A549 (cell line): ENCODE measurements at regions not wholly inside any gene's neighbourhood (a gene's known extent, or its start where the extent isn't known, plus 50 kb on each side); places are given as distances from the start of the nearest gene placed in this dataset.
A peak's percentile ranks its signal among the peaks of the same experiment; 100 is the strongest.

ENCODE experiments used
- ATAC-seq, 2 experiments: fragments of 200-7000 bp in 1 of 2; fragments of >200 bp in 1 of 2; cut with Nextera tagmentation in 1 of 2; cut with Tn5 transposase in 1 of 2; 3 replicates each; pipeline versions ENCODE4 v1.8.0 to v1.9.1; 2018 to 2020; ENCODE audit warnings: mild to moderate bottlenecking in 1 of 2, moderate library complexity in 1 of 2
- CTCF ChIA-PET: fragments of 300-600 bp; sonication (Branson Sonifier 250); formaldehyde crosslinking; extraction: SDS; loops from one replicate; lab custom pipeline; 2021; ENCODE audit warnings: antibody characterized with exemption, inconsistent platforms; lab: Yijun Ruan, JAX
- POLR2A ChIA-PET: fragments of 350-600 bp; formaldehyde crosslinking; extraction: SDS; loops from one replicate; lab custom pipeline; 2021; ENCODE audit warnings: antibody characterized with exemption, inconsistent platforms; lab: Yijun Ruan, JAX
- DNase-seq, 2 experiments: peaks; one replicate each; pipeline versions ENCODE4 v3.0.0 to v3.0.0-alpha.2; 2011 to 2016; ENCODE audit warnings: low read depth in 1 of 2, low spot score in 1 of 2
- FAIRE-seq: peaks from 2 replicates; lab custom pipeline; 2011; peaks lifted over from hg19 to GRCh38; lab: Jason Lieb, UNC
- H3K27ac ChIP-seq, 2 experiments: fragments of >200 bp; sonication (Bioruptor Twin); formaldehyde crosslinking; 3 replicates each; pipeline ENCODE4 v1.5.1; 2016 to 2017
- H3K4me1 ChIP-seq: fragments of >200 bp; sonication (Bioruptor Twin); formaldehyde crosslinking; 3 replicates; pipeline ENCODE4 v1.6.1; 2016
- H3K4me2 ChIP-seq: fragments of >200 bp; sonication (Bioruptor Twin); formaldehyde crosslinking; 3 replicates; pipeline ENCODE4 v1.6.1; 2016
- H3K4me3 ChIP-seq: fragments of >200 bp; sonication (Bioruptor Twin); formaldehyde crosslinking; 3 replicates; pipeline ENCODE4 v1.5.1; 2016
- H3K9me3 ChIP-seq: fragments of >200 bp; sonication (Bioruptor Twin); formaldehyde crosslinking; 3 replicates; pipeline ENCODE4 v1.6.1; 2016
- CBX8 ChIP-seq: fragments of 200-600 bp; sonication (generic); IDR thresholded peaks from 2 replicates; pipeline ENCODE4 v1.6.1; 2016
- EHMT2 ChIP-seq: fragments of 200-600 bp; sonication (generic); IDR thresholded peaks from 2 replicates; pipeline ENCODE4 v1.6.1; 2016; ENCODE audit warnings: antibody characterized with exemption, low read depth, mild to moderate bottlenecking, moderate library complexity
- ESRRA ChIP-seq: fragments of 150-350 bp; IDR thresholded peaks from 2 replicates; pipeline ENCODE4 v1.6.1; 2014; ENCODE audit warnings: mild to moderate bottlenecking, low read length, borderline replicate concordance
- FOSL2 ChIP-seq, 2 experiments: fragments of 450-650 bp in 1 of 2; fragments of >200 bp in 1 of 2; sonication (Bioruptor Twin) in 1 of 2; formaldehyde crosslinking; IDR thresholded peaks; 2 replicates each; pipeline versions ENCODE4 v1.5.0 to v1.6.1; 2016 to 2020; ENCODE audit warnings: mild to moderate bottlenecking in 1 of 2, moderate library complexity in 1 of 2
- FOXS1 ChIP-seq: fragments of 250-450 bp; sonication (Bioruptor Pico); IDR thresholded peaks from 2 replicates; pipeline ENCODE4 v1.5.0; 2020; ENCODE audit warnings: mild to moderate bottlenecking, moderate library complexity
- GATA3 ChIP-seq: IDR thresholded peaks from 2 replicates; pipeline ENCODE4 v1.6.1; 2012; ENCODE audit warnings: borderline replicate concordance
- HDAC2 ChIP-seq: fragments of 200-600 bp; sonication (generic); IDR thresholded peaks from 2 replicates; pipeline ENCODE4 v1.6.1; 2016
- HEYL ChIP-seq: fragments of 250-450 bp; sonication (Bioruptor Pico); IDR thresholded peaks from 2 replicates; pipeline ENCODE4 v1.8.0; 2021; ENCODE audit warnings: mild to moderate bottlenecking, moderate library complexity
- HMGXB4 ChIP-seq: fragments of 250-450 bp; sonication (Bioruptor Pico); IDR thresholded peaks from 2 replicates; pipeline ENCODE4 v1.5.0; 2021; ENCODE audit warnings: mild to moderate bottlenecking, moderate library complexity, borderline replicate concordance
- JUNB ChIP-seq: fragments of >200 bp; sonication (Bioruptor Twin); formaldehyde crosslinking; IDR thresholded peaks from 2 replicates; pipeline ENCODE4 v1.6.1; 2016
- KDM1A ChIP-seq: fragments of 200-600 bp; sonication (generic); IDR thresholded peaks from 2 replicates; pipeline ENCODE4 v1.6.1; 2016; ENCODE audit warnings: low read depth, mild to moderate bottlenecking
- KDM5A ChIP-seq: fragments of 200-600 bp; sonication (generic); IDR thresholded peaks from 2 replicates; pipeline ENCODE4 v1.6.1; 2016; ENCODE audit warnings: antibody characterized with exemption, mild to moderate bottlenecking
- MAFK ChIP-seq: fragments of 450-650 bp; IDR thresholded peaks from 2 replicates; pipeline ENCODE4 v1.6.1; 2014; ENCODE audit not compliant: partially characterized antibody
- MAX ChIP-seq: IDR thresholded peaks from 2 replicates; pipeline ENCODE4 v1.6.1; 2012
- MYC ChIP-seq: IDR thresholded peaks from 2 replicates; pipeline ENCODE4 v1.6.1; 2012; ENCODE audit warnings: mild to moderate bottlenecking, inconsistent platforms, low read length, improper control_type of control experiment, borderline replicate concordance
- NPAS2 ChIP-seq: fragments of 250-450 bp; sonication (Bioruptor Pico); IDR thresholded peaks from 2 replicates; pipeline ENCODE4 v1.8.0; 2022; ENCODE audit warnings: mild to moderate bottlenecking, moderate library complexity, borderline replicate concordance
- PBX3 ChIP-seq: IDR thresholded peaks from 2 replicates; pipeline ENCODE4 v1.6.1; 2012
- PHF8 ChIP-seq: fragments of 200-600 bp; sonication (generic); IDR thresholded peaks from 2 replicates; pipeline ENCODE4 v1.6.1; 2016; ENCODE audit warnings: low read depth, mild to moderate bottlenecking, antibody characterized with exemption, moderate library complexity, borderline replicate concordance
- POLR2AphosphoS2 ChIP-seq: conservative IDR thresholded peaks from 2 replicates; pipeline ENCODE4 v1.6.1; 2012; ENCODE audit warnings: low read length, improper control_type of control experiment, inconsistent platforms
- RCOR1 ChIP-seq: fragments of 150-350 bp; IDR thresholded peaks from 2 replicates; pipeline ENCODE4 v1.6.1; 2014; ENCODE audit warnings: antibody characterized with exemption, low read length, low read depth
- TP53 ChIP-seq: fragments of 250-450 bp; sonication (Bioruptor Pico); IDR thresholded peaks from 2 replicates; pipeline ENCODE4 v1.5.0; 2021; ENCODE audit warnings: mild to moderate bottlenecking, moderate library complexity
- ZNF302 ChIP-seq: fragments of 250-450 bp; sonication (Bioruptor Pico); IDR thresholded peaks from 2 replicates; pipeline ENCODE4 v1.9.0; 2021; ENCODE audit warnings: inconsistent platforms, mild to moderate bottlenecking, moderate library complexity
- WGBS: methylation state at CpG from one replicate; pipeline ENCODE4 v1.1.6; 2017; ENCODE audit errors: missing lambda C conversion rate; 5-methylcytosine and 5-hydroxymethylcytosine counted together

- H3K4me2 ChIP-seq, result no peak overlapping the region
- no peak overlapping the region for H3K27ac ChIP-seq
- DNase-seq (no peak), FAIRE-seq (no peak), ATAC-seq (no peak)
- CTCF ChIA-PET, result no interaction called here
- POLR2A ChIA-PET, result no interaction called here
- H3K4me1 ChIP-seq, result peaks cover 5% of the 10 kb centered on the region; the same call in 1 of the 3 replicates
- H3K9me3 ChIP-seq, result no peaks in the 10 kb centered on the region
- no peak overlapping the region for H3K4me3 ChIP-seq
- no peak for TF ChIP-seq HEYL
- WGBS, result 86% methylated on average over 1 of the region's 1 CpG
Measured at GRCh38 chr7:115349635-115350034, 427.7 kb downstream of the MDFIC start.

- FAIRE-seq (no peak), DNase-seq (no peak), ATAC-seq (no peak)
- Histone ChIP-seq H3K9me3 (no peaks in the 10 kb centered on the region), H3K27ac (no peak overlapping the region), H3K4me1 (no peaks in the 10 kb centered on the region), H3K4me3 (no peak overlapping the region), H3K4me2 (no peak overlapping the region)
- CTCF ChIA-PET, result no interaction called here
- WGBS, result 10% methylated on average over 1 of the region's 1 CpG
- POLR2A ChIA-PET, result no interaction called here
- TF ChIP-seq PBX3 (no peak), JUNB (no peak), FOXS1 (CRISPR knock-in tag) (no peak), MAX (no peak), RCOR1 (no peak), ZNF302 (CRISPR knock-in tag) (no peak), KDM1A (no peak), PHF8 (no peak), GATA3 (no peak), KDM5A (no peak), CBX8 (no peak), NPAS2 (no peak), HDAC2 (no peak), HMGXB4 (CRISPR knock-in tag) (no peak), EHMT2 (no peak), ESRRA (no peak), TP53 (CRISPR knock-in tag) (no peak), MYC (no peak)
Measured at GRCh38 chr7:115346685-115347084, 424.8 kb downstream of the MDFIC start.

GRCh38 chr7:115340828-115341227 is 418.9 kb downstream of the MDFIC start:
- H3K4me1 ChIP-seq, result peaks cover 10% of the 10 kb centered on the region
- no peaks in the 10 kb centered on the region for H3K9me3 ChIP-seq
- TF ChIP-seq JUNB, result peak; percentile 44
- no peak for TF ChIP-seq POLR2AphosphoS2
- peak; percentile 68 for TF ChIP-seq FOSL2 (IDR thresholded peaks at IDR 0.05)
- TF ChIP-seq FOSL2 (CRISPR knock-in tag; IDR thresholded peaks at IDR 0.05), result peak; percentile 80
- TF ChIP-seq MAFK, result peak; percentile 21
- TF ChIP-seq ESRRA, result no peak
- DNase-seq (peak in 1 of 2 experiments; percentile 56), FAIRE-seq (peak; percentile 90), ATAC-seq (peak; percentile 76 to 77)
- H3K27ac ChIP-seq, result peak overlapping the region; percentile 55 to 73
- ChIA-PET CTCF (interaction anchor here (1.2 to 1.5 kb wide), 2 partner anchors 12 to 37 kb away, joined by 3 to 7 read pairs; no protein-coding TSS in a partner anchor), POLR2A (no interaction called here)
- H3K4me2 ChIP-seq, result peak overlapping the region; percentile 63
- no peak overlapping the region for H3K4me3 ChIP-seq
- WGBS, result 26% methylated on average over 4 of the region's 4 CpGs
